ENCODE measurements at regions not wholly inside any gene's neighbourhood (a gene's known extent, or its start where the extent isn't known, plus 50 kb on each side); places are given as distances from the start of the nearest gene placed in this dataset.

GRCh38 chr14:71491931-71492330 lies 440.3 kb upstream of the RGS6 start:
- TF ChIP-seq TAF1 (IDR thresholded peaks at IDR 0.05; ENCODE audit: borderline replicate concordance, insufficient read depth, low read length) (no peak), REST (IDR thresholded peaks at IDR 0.05; ENCODE audit: insufficient read depth in 1 of 2, low read depth in 2 of 2, low read length in 2 of 2) (no peak), FOXP2 (optimal IDR thresholded peaks at IDR 0.05; ENCODE audit: borderline replicate concordance, extremely low read depth, extremely low read length, insufficient read depth) (no peak), SIN3A (IDR thresholded peaks at IDR 0.05; ENCODE audit: borderline replicate concordance, insufficient read depth, low read length) (no peak), POLR2AphosphoS5 (IDR thresholded peaks at IDR 0.05; ENCODE audit: low read depth, low read length) (no peak)

- TF ChIP-seq FOXP2 (optimal IDR thresholded peaks at IDR 0.05; ENCODE audit: borderline replicate concordance, extremely low read depth, extremely low read length, insufficient read depth) = no peak
- TF ChIP-seq REST (IDR thresholded peaks at IDR 0.05; ENCODE audit: insufficient read depth in 1 of 2, low read depth in 2 of 2, low read length in 2 of 2) = no peak
- no peak for TF ChIP-seq TAF1 (IDR thresholded peaks at IDR 0.05; ENCODE audit: borderline replicate concordance, insufficient read depth, low read length)
- TF ChIP-seq SIN3A (IDR thresholded peaks at IDR 0.05; ENCODE audit: borderline replicate concordance, insufficient read depth, low read length) = no peak
- no peak for TF ChIP-seq POLR2AphosphoS5 (IDR thresholded peaks at IDR 0.05; ENCODE audit: low read depth, low read length)
Observed at GRCh38 chr14:71492346-71492745, 439.9 kb upstream of the RGS6 start.

- TF ChIP-seq FOXP2 (optimal IDR thresholded peaks at IDR 0.05; ENCODE audit: borderline replicate concordance, extremely low read depth, extremely low read length, insufficient read depth) (no peak), REST (IDR thresholded peaks at IDR 0.05; ENCODE audit: insufficient read depth in 1 of 2, low read depth in 2 of 2, low read length in 2 of 2) (no peak), POLR2AphosphoS5 (IDR thresholded peaks at IDR 0.05; ENCODE audit: low read depth, low read length) (no peak), TAF1 (IDR thresholded peaks at IDR 0.05; ENCODE audit: borderline replicate concordance, insufficient read depth, low read length) (no peak), SIN3A (IDR thresholded peaks at IDR 0.05; ENCODE audit: borderline replicate concordance, insufficient read depth, low read length) (no peak)
Observed at GRCh38 chr14:71497645-71498086, 434.6 kb upstream of the RGS6 start.

GRCh38 chr14:71498212-71498611 lies 434.0 kb upstream of the RGS6 start:
- TF ChIP-seq POLR2AphosphoS5 (IDR thresholded peaks at IDR 0.05; ENCODE audit: low read depth, low read length) (no peak), REST (IDR thresholded peaks at IDR 0.05; ENCODE audit: insufficient read depth in 1 of 2, low read depth in 2 of 2, low read length in 2 of 2) (no peak), FOXP2 (optimal IDR thresholded peaks at IDR 0.05; ENCODE audit: borderline replicate concordance, extremely low read depth, extremely low read length, insufficient read depth) (no peak), TAF1 (IDR thresholded peaks at IDR 0.05; ENCODE audit: borderline replicate concordance, insufficient read depth, low read length) (no peak), SIN3A (IDR thresholded peaks at IDR 0.05; ENCODE audit: borderline replicate concordance, insufficient read depth, low read length) (no peak)

- TF ChIP-seq REST (IDR thresholded peaks at IDR 0.05; ENCODE audit: insufficient read depth in 1 of 2, low read depth in 2 of 2, low read length in 2 of 2) = no peak
- TF ChIP-seq FOXP2 (optimal IDR thresholded peaks at IDR 0.05; ENCODE audit: borderline replicate concordance, extremely low read depth, extremely low read length, insufficient read depth) = no peak
Observed at GRCh38 chr14:71499018-71499417, 433.2 kb upstream of the RGS6 start.
